Esophagus muscularis mucosa (tissue), 4 donors: ENCODE measurements at regions not wholly inside any gene's neighbourhood (a gene's known extent, or its start where the extent isn't known, plus 50 kb on each side); places are given as distances from the start of the nearest gene placed in this dataset.

ENCODE experiments used
- DNase-seq: peaks from one replicate; pipeline ENCODE4 v3.0.0-alpha.2; 2017; ENCODE audit errors: extremely low spot score
- H3K27ac ChIP-seq, 4 donors: fragments of 200-600 bp; sonication (generic); replicated peaks in 1 of 4; 1 replicate in 3 of 4; 2 replicates in 1 of 4; pipeline ENCODE4 v1.5.1; 2016 to 2019; ENCODE audit warnings: mild to moderate bottlenecking in 1 of 4
- H3K27me3 ChIP-seq, 4 donors: fragments of 200-600 bp; sonication (generic); one replicate each; pipeline versions ENCODE4 v1.5.1 to v1.6.0; 2016 to 2019
- H3K36me3 ChIP-seq, 4 donors: fragments of 200-600 bp; sonication (generic); one replicate each; pipeline ENCODE4 v1.5.1; 2016 to 2019
- H3K4me1 ChIP-seq, 4 donors: fragments of 200-600 bp; sonication (generic); one replicate each; pipeline ENCODE4 v1.5.1; 2016 to 2019
- H3K4me3 ChIP-seq, 4 donors: fragments of 200-600 bp; sonication (generic); 1 replicate in 2 of 4; 2 replicates in 2 of 4; pipeline ENCODE4 v1.5.1; 2016 to 2019; ENCODE audit warnings: mild to moderate bottlenecking in 4 of 4, moderate library complexity in 1 of 4
- H3K9me3 ChIP-seq, 4 donors: fragments of 200-600 bp; sonication (generic); 1 replicate in 3 of 4; 2 replicates in 1 of 4; pipeline ENCODE4 v1.5.1; 2016 to 2019
- EP300 ChIP-seq: sonication (generic); formaldehyde crosslinking; IDR thresholded peaks from one replicate; pipeline ENCODE4 v1.6.1; 2017; ENCODE audit warnings: antibody characterized with exemption
- POLR2A ChIP-seq: fragments of 450-650 bp; IDR thresholded peaks from one replicate; pipeline ENCODE4 v1.6.1; 2017; ENCODE audit warnings: antibody characterized with exemption, moderate library complexity, mild to moderate bottlenecking, low read depth
- POLR2AphosphoS5 ChIP-seq, 2 donors: sonication (generic); formaldehyde crosslinking; IDR thresholded peaks; one replicate each; pipeline ENCODE4 v1.6.1; 2017; ENCODE audit warnings: antibody characterized with exemption in 2 of 2
- WGBS: methylation state at CpG from one replicate; pipeline ENCODE4 v1.1.5; 2018; 5-methylcytosine and 5-hydroxymethylcytosine counted together
- intact Hi-C: fragments of 100-400 bp; cut with DNase I; formaldehyde crosslinking; loops from one replicate; pipeline ENCODE4 v1.15.1; 2023
- TF ChIP-seq, protein P1 (sequence below), 3 experiments: fragments of 200-600 bp in 2 of 3; fragments of 450-650 bp in 1 of 3; sonication (generic) in 2 of 3; IDR thresholded peaks; one replicate each; pipeline ENCODE4 v1.5.1; 2017 to 2019; ENCODE audit warnings: antibody characterized with exemption in 3 of 3, mild to moderate bottlenecking in 2 of 3, moderate library complexity in 1 of 3

DNA sequence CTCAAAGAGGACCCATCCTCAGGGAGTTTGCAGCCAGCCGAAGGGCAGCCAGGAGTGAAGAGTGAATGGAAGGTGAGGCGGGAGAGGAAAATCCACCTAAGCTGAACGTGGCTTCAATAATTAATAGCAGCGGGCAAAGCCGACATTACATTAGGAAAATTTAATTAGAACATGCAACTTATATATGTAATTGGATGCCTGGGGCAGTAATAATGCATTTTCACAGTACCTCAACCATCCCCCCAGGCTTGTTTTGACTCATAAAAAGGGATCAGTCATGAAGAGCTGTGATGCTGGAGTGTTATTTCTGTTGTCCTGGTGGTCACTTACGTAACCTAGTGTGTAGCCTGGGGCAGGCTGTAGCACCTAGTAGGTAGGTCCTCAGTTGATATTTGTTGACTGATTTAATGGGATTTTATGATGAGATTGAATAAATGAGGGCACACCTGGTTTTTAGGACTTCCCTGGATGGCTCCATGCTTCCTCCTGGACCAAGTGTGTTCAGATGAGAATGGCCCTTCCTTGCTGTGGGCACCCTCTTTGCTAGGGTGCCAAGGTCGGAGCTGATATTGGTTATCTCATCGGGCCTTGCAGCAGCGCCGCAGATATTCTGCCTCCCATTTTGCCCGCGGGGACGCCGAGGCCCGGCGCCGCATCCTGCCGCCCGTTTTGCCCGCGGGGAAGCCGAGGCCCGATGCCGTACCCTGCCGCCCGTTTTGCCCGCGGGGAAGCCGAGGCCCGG, 128.8 kb downstream of the CDH26 start:
- no peak overlapping the region for H3K27ac ChIP-seq
- H3K9me3 ChIP-seq: peaks cover 0 to 6% (median 0%) of the 10 kb centered on the region in 4 donors
- H3K27me3 ChIP-seq: peaks cover 0 to 74% (median 4%) of the 10 kb centered on the region in 4 donors
- H3K4me1 ChIP-seq: peaks cover 0 to 9% (median 1%) of the 10 kb centered on the region in 4 donors
- TF ChIP-seq, protein P1, sequence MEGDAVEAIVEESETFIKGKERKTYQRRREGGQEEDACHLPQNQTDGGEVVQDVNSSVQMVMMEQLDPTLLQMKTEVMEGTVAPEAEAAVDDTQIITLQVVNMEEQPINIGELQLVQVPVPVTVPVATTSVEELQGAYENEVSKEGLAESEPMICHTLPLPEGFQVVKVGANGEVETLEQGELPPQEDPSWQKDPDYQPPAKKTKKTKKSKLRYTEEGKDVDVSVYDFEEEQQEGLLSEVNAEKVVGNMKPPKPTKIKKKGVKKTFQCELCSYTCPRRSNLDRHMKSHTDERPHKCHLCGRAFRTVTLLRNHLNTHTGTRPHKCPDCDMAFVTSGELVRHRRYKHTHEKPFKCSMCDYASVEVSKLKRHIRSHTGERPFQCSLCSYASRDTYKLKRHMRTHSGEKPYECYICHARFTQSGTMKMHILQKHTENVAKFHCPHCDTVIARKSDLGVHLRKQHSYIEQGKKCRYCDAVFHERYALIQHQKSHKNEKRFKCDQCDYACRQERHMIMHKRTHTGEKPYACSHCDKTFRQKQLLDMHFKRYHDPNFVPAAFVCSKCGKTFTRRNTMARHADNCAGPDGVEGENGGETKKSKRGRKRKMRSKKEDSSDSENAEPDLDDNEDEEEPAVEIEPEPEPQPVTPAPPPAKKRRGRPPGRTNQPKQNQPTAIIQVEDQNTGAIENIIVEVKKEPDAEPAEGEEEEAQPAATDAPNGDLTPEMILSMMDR (IDR thresholded peaks at IDR 0.05): no peak
- TF ChIP-seq EP300 (no peak), POLR2A (no peak), POLR2AphosphoS5 (IDR thresholded peaks at IDR 0.05) (no peak)
- intact Hi-C loops: no loop called here
- 86% methylated on average over 6 of the region's 30 CpGs for WGBS
- H3K36me3 ChIP-seq: no peaks in the 10 kb centered on the region
- no peak for DNase-seq
- peak overlapping the region; percentile 12 to 43 (median 32) for H3K4me3 ChIP-seq

DNA sequence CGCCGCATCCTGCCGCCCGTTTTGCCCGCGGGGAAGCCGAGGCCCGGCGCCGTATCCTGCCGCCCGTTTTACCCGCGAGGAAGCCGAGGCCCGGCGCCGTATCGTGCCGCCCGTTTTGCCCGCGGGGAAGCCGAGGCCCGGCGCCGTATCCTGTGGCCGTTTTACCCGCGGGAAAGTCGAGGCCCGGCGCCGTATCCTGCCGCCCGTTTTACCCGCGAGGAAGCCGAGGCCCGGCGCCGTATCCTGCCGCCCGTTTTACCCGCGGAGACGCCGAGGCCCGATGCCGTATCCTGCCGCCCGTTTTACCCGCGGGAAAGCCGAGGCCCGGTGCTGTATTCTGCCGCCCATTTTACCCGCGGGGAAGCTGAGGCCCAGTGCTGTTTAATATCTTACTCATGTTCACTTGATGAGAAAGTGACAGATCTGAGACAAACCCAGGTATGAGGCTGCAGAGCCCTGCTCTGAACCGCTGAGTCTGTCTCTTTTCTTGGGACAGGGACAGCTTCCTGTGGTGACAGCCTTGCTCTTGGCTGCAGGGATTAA, 129.4 kb downstream of the CDH26 start:
- peak overlapping the region; percentile 12 to 43 (median 32) for H3K4me3 ChIP-seq
- H3K4me1 ChIP-seq: peaks cover 0 to 9% (median 1%) of the 10 kb centered on the region in 4 donors
- H3K27me3 ChIP-seq: peaks cover 0 to 67% (median 4%) of the 10 kb centered on the region in 4 donors
- TF ChIP-seq EP300: no peak
- TF ChIP-seq, protein P1 (IDR thresholded peaks at IDR 0.05): no peak
- no peaks in the 10 kb centered on the region for H3K36me3 ChIP-seq
- 62% methylated on average over 48 of the region's 60 CpGs for WGBS
- DNase-seq: no peak
- no peak overlapping the region for H3K27ac ChIP-seq
- H3K9me3 ChIP-seq: peaks cover 0 to 5% (median 2%) of the 10 kb centered on the region in 4 donors
- intact Hi-C loops: no loop called here

DNA sequence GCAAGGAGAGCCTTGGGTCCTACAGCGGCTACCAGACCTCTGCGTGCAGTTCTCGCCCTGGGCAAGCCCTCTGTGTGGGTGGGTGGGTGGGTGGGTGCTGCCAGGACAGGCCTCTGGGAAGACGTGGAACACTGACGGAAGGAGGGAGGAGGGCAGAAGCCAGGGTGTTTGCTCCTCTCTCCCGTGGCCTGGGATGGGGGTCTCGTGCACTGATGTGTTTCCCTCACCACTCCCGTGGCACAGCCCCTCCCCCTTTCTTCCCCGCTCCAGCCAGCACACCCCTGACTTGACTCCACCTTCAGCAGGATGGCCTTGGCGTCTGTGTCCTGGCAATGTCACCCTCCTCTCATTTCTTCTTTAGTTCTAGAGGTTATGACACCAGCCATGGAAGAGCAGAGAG, 130.0 kb downstream of the CDH26 start:
- intact Hi-C loops: no loop called here

DNA sequence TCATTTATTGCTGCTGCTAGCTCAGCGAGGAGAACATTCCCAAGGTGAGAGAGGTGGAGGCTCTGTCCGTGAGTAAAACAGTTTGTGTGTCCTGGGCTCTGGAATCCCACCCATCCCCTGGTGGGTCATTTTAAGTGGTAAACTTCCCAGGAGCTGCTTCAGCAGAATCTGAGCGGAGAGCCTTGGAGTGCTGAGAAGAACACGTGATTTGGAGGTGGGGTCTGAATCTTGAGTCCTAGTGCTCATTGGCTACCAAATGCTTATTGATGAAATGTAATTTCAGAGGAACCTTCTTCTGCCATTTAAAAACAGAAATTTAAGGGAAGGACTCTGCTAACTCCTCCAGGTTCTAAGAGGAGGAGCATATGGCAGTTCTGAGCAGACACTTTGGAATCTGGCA, 132.4 kb downstream of the CDH26 start:
- intact Hi-C loops: no loop called here
- Histone ChIP-seq H3K36me3 (no peaks in the 10 kb centered on the region), H3K27me3 (peaks cover 0 to 69% (median 4%) of the 10 kb centered on the region in 4 donors), H3K4me3 (no peak overlapping the region), H3K9me3 (peaks cover 0 to 17% (median 0%) of the 10 kb centered on the region in 4 donors), H3K27ac (no peak overlapping the region), H3K4me1 (peaks cover 0 to 9% (median 4%) of the 10 kb centered on the region in 4 donors)
- TF ChIP-seq POLR2A: no peak
- TF ChIP-seq EP300: no peak
- TF ChIP-seq POLR2AphosphoS5 (IDR thresholded peaks at IDR 0.05): no peak
- TF ChIP-seq, protein P1 (IDR thresholded peaks at IDR 0.05): no peak
- no peak for DNase-seq
- WGBS: 50% methylated on average over 4 of the region's 4 CpGs

More for the DNA sequence above, 130.0 kb downstream of the CDH26 start:
- peaks cover 0 to 67% (median 4%) of the 10 kb centered on the region in 4 donors for H3K27me3 ChIP-seq
- no peak overlapping the region for H3K4me3 ChIP-seq
- peaks cover 0 to 11% (median 0%) of the 10 kb centered on the region in 4 donors for H3K9me3 ChIP-seq
- H3K36me3 ChIP-seq: no peaks in the 10 kb centered on the region
- peaks cover 0 to 9% (median 1%) of the 10 kb centered on the region in 4 donors for H3K4me1 ChIP-seq
- no peak overlapping the region for H3K27ac ChIP-seq
- WGBS: 91% methylated on average over 10 of the region's 10 CpGs
- no peak for DNase-seq
- TF ChIP-seq, protein P1 (IDR thresholded peaks at IDR 0.05): no peak
- TF ChIP-seq POLR2AphosphoS5 (IDR thresholded peaks at IDR 0.05) (no peak), EP300 (no peak), POLR2A (no peak)
